H1 (cell line): ENCODE measurements at regions not wholly inside any gene's neighbourhood (a gene's known extent, or its start where the extent isn't known, plus 50 kb on each side); places are given as distances from the start of the nearest gene placed in this dataset.

Source experiments
- CTCF ChIA-PET: fragments of 300-600 bp; sonication (Branson Sonifier 250); formaldehyde crosslinking; loops from one replicate; lab custom pipeline; 2021; ENCODE audit not compliant: partially characterized antibody; lab: Charles Lee
- POLR2A ChIA-PET: fragments of 300-600 bp; sonication (Branson Sonifier 250); formaldehyde crosslinking; loops from one replicate; lab custom pipeline; 2021; ENCODE audit warnings: inconsistent platforms; ENCODE audit not compliant: partially characterized antibody; lab: Charles Lee
- DNase-seq, 2 experiments: peaks; one replicate each; pipeline versions ENCODE4 v3.0.0 to v3.0.0-alpha.2; 2010 to 2022; ENCODE audit warnings: low spot score in 2 of 2, low read depth in 1 of 2, mixed read lengths in 1 of 2
- FAIRE-seq: peaks from 2 replicates; lab custom pipeline; 2011; peaks lifted over from hg19 to GRCh38; lab: Jason Lieb, UNC
- H2AFZ ChIP-seq: 2 replicates; pipeline ENCODE4 v1.8.1; 2012; ENCODE audit warnings: low read length, inconsistent platforms
- H2AK5ac ChIP-seq: 2 replicates; pipeline ENCODE4 v1.6.1; 2013; ENCODE audit warnings: low read depth, low read length
- H2BK120ac ChIP-seq: replicated peaks from 2 replicates; pipeline ENCODE3; 2013; ENCODE audit warnings: low read depth, low read length, inconsistent platforms
- H2BK12ac ChIP-seq: 2 replicates; pipeline ENCODE4 v1.6.1; 2013; ENCODE audit warnings: low read depth, low read length
- H2BK15ac ChIP-seq: 2 replicates; pipeline ENCODE4 v1.6.1; 2013; ENCODE audit warnings: low read length
- H2BK20ac ChIP-seq: 2 replicates; pipeline ENCODE4 v1.6.1; 2013; ENCODE audit warnings: low read length
- H2BK5ac ChIP-seq: 2 replicates; pipeline ENCODE4 v1.6.1; 2013; ENCODE audit warnings: low read depth, low read length
- H3K14ac ChIP-seq: 2 replicates; pipeline ENCODE4 v1.6.1; 2013; ENCODE audit warnings: inconsistent platforms; ENCODE audit not compliant: insufficient read length
- H3K18ac ChIP-seq: 2 replicates; pipeline ENCODE4 v1.6.1; 2013; ENCODE audit warnings: low read length; ENCODE audit errors: extremely low read depth
- H3K23ac ChIP-seq: 2 replicates; pipeline ENCODE4 v1.6.1; 2013; ENCODE audit warnings: inconsistent platforms; ENCODE audit not compliant: insufficient read length
- H3K23me2 ChIP-seq: 2 replicates; pipeline ENCODE4 v1.6.1; 2013; ENCODE audit warnings: low read depth, low read length
- H3K27ac ChIP-seq: 2 replicates; pipeline ENCODE4 v1.6.1; 2011; ENCODE audit warnings: low read depth, low read length, inconsistent platforms
- H3K27me3 ChIP-seq, 4 experiments: replicated peaks in 1 of 4; 1 replicate in 1 of 4; 2 replicates in 3 of 4; pipeline versions ENCODE4 v1.6.1 to v1.8.1; 2011 to 2013; ENCODE audit warnings: low read length in 3 of 4, mild to moderate bottlenecking in 3 of 4, inconsistent platforms in 2 of 4, mixed read lengths in 2 of 4, moderate library complexity in 1 of 4; ENCODE audit not compliant: control insufficient read depth in 3 of 4, insufficient read depth in 3 of 4; ENCODE audit errors: extremely low read depth in 1 of 4
- H3K36me3 ChIP-seq, 4 experiments: 2 replicates each; pipeline versions ENCODE4 v1.6.1 to v1.8.1; 2011 to 2013; ENCODE audit warnings: mild to moderate bottlenecking in 4 of 4, low read length in 3 of 4, moderate library complexity in 2 of 4, control low read depth in 1 of 4, inconsistent platforms in 1 of 4; ENCODE audit not compliant: insufficient read depth in 4 of 4, control insufficient read depth in 2 of 4
- H3K4ac ChIP-seq: replicated peaks from 2 replicates; pipeline ENCODE3; 2013; ENCODE audit warnings: low read length, low read depth, mixed read lengths, inconsistent platforms; ENCODE audit not compliant: insufficient read length
- H3K4me1 ChIP-seq, 4 experiments: replicated peaks in 1 of 4; 1 replicate in 1 of 4; 2 replicates in 3 of 4; pipeline versions ENCODE4 v1.6.1 to v1.8.1; 2011 to 2013; ENCODE audit warnings: low read length in 3 of 4, inconsistent platforms in 2 of 4, mixed read lengths in 1 of 4; ENCODE audit not compliant: insufficient read depth in 4 of 4, control insufficient read depth in 3 of 4
- H3K4me2 ChIP-seq, 2 experiments: 2 replicates each; pipeline versions ENCODE4 v1.6.1 to v1.8.1; 2011 to 2013; ENCODE audit warnings: low read depth in 2 of 2, low read length in 2 of 2, control low read depth in 1 of 2, inconsistent platforms in 1 of 2, mild to moderate bottlenecking in 1 of 2; ENCODE audit not compliant: insufficient read depth in 1 of 2
- H3K4me3 ChIP-seq, 4 experiments: fragments of 200-600, 300-600 bp in 1 of 4; sonication (generic), shearing (Covaris generic), sonication (Bioruptor Twin) in 1 of 4; 2 replicates each; pipeline versions ENCODE4 v1.5.1 to v1.8.1; 2011 to 2016; ENCODE audit warnings: low read length in 4 of 4, low read depth in 3 of 4, control low read depth in 2 of 4, inconsistent platforms in 2 of 4, mild to moderate bottlenecking in 2 of 4, mixed read lengths in 1 of 4, moderate library complexity in 1 of 4; ENCODE audit not compliant: insufficient read depth in 2 of 4; ENCODE audit errors: extremely low read depth in 1 of 4
- H3K56ac ChIP-seq: replicated peaks from 2 replicates; pipeline ENCODE3; 2013; ENCODE audit warnings: low read depth, mild to moderate bottlenecking, mixed read lengths, low read length, inconsistent platforms; ENCODE audit not compliant: insufficient read length
- H3K79me1 ChIP-seq: 2 replicates; pipeline ENCODE4 v1.6.1; 2013; ENCODE audit warnings: low read depth, low read length, control low read depth
- H3K79me2 ChIP-seq, 2 experiments: 2 replicates each; pipeline versions ENCODE4 v1.6.1 to v1.8.1; 2012 to 2013; ENCODE audit warnings: low read length in 2 of 2, mild to moderate bottlenecking in 2 of 2, inconsistent platforms in 1 of 2; ENCODE audit not compliant: insufficient read depth in 2 of 2, control insufficient read depth in 1 of 2
- H3K9ac ChIP-seq, 4 experiments: replicated peaks in 1 of 4; 1 replicate in 1 of 4; 2 replicates in 3 of 4; pipeline versions ENCODE4 v1.6.1 to v1.8.1; 2011 to 2013; ENCODE audit warnings: low read depth in 3 of 4, low read length in 3 of 4, control low read depth in 2 of 4, mild to moderate bottlenecking in 2 of 4, moderate library complexity in 2 of 4, inconsistent platforms in 1 of 4; ENCODE audit errors: extremely low read depth in 1 of 4
- H3K9me3 ChIP-seq, 2 experiments: 2 replicates each; pipeline versions ENCODE4 v1.6.1 to v1.8.1; 2012 to 2013; ENCODE audit warnings: mild to moderate bottlenecking in 2 of 2, moderate library complexity in 2 of 2, control low read depth in 1 of 2, inconsistent platforms in 1 of 2, low read depth in 1 of 2, low read length in 1 of 2, mixed read lengths in 1 of 2; ENCODE audit not compliant: insufficient read depth in 2 of 2
- H4K20me1 ChIP-seq, 2 experiments: replicated peaks in 1 of 2; 2 replicates each; pipeline versions ENCODE3 to v1.8.1; 2011 to 2013; ENCODE audit warnings: inconsistent platforms in 2 of 2, low read length in 2 of 2, mild to moderate bottlenecking in 1 of 2; ENCODE audit not compliant: insufficient read depth in 2 of 2, control insufficient read depth in 1 of 2
- H4K5ac ChIP-seq: 2 replicates; pipeline ENCODE4 v1.6.1; 2013; ENCODE audit warnings: low read length, low read depth, mixed read lengths, inconsistent platforms; ENCODE audit not compliant: insufficient read length
- H4K8ac ChIP-seq: 2 replicates; pipeline ENCODE4 v1.8.0; 2013; ENCODE audit warnings: mild to moderate bottlenecking, moderate library complexity, low read length, inconsistent platforms; ENCODE audit not compliant: insufficient read depth; ENCODE audit errors: extremely low read depth
- H4K91ac ChIP-seq: replicated peaks from 2 replicates; pipeline ENCODE3; 2013; ENCODE audit warnings: low read length, mixed read lengths, inconsistent platforms; ENCODE audit not compliant: insufficient read length
- ATF3 ChIP-seq: IDR thresholded peaks from 2 replicates; pipeline ENCODE4 v1.6.1; 2011; ENCODE audit warnings: low read depth, mild to moderate bottlenecking, low read length; ENCODE audit not compliant: insufficient read depth
- BRCA1 ChIP-seq: IDR thresholded peaks from 2 replicates; pipeline ENCODE4 v1.6.1; 2012; ENCODE audit warnings: low read depth, low read length, improper control_type of control experiment
- CBX8 ChIP-seq: fragments of 300-800, 300-1000 bp; sonication (generic); IDR thresholded peaks from 2 replicates; pipeline ENCODE4 v1.7.1; 2016; ENCODE audit warnings: low read depth, low read length, borderline replicate concordance
- CTBP2 ChIP-seq: IDR thresholded peaks from 2 replicates; pipeline ENCODE4 v1.7.0; 2011; ENCODE audit warnings: borderline replicate concordance, mild to moderate bottlenecking, moderate library complexity, mixed read lengths, low read length; ENCODE audit not compliant: insufficient read depth, insufficient read length
- EGR1 ChIP-seq: IDR thresholded peaks from 2 replicates; pipeline ENCODE4 v1.6.1; 2011; ENCODE audit warnings: low read depth, low read length, borderline replicate concordance
- EZH2 ChIP-seq: fragments of 200-600 bp; sonication (generic); IDR thresholded peaks from 2 replicates; pipeline ENCODE4 v1.7.1; 2012; ENCODE audit warnings: low read depth, mild to moderate bottlenecking, moderate library complexity, low read length, inconsistent platforms; ENCODE audit not compliant: severe bottlenecking
- KDM5A ChIP-seq: fragments of 200-600 bp; IDR thresholded peaks from 2 replicates; pipeline ENCODE4 v1.7.1; 2012; ENCODE audit warnings: mild to moderate bottlenecking, low read length, inconsistent platforms, mixed read lengths
- PHF8 ChIP-seq: fragments of 200-600 bp; sonication (generic); conservative IDR thresholded peaks from 2 replicates; pipeline ENCODE4 v1.7.1; 2012; ENCODE audit warnings: low read depth, mild to moderate bottlenecking, inconsistent platforms, low read length, moderate library complexity
- POLR2AphosphoS5 ChIP-seq: IDR thresholded peaks from 2 replicates; pipeline ENCODE4 v1.6.1; 2011; ENCODE audit warnings: low read depth, low read length
- POU5F1 ChIP-seq: IDR thresholded peaks from 2 replicates; pipeline ENCODE4 v1.6.1; 2011; ENCODE audit warnings: low read depth, mild to moderate bottlenecking, low read length, moderate library complexity
- SIRT6 ChIP-seq: IDR thresholded peaks from one replicate; pipeline ENCODE4 v1.7.1; 2012; ENCODE audit warnings: low read length, inconsistent platforms
- SP4 ChIP-seq: IDR thresholded peaks from 2 replicates; pipeline ENCODE4 v1.6.1; 2012; ENCODE audit warnings: low read length, inconsistent platforms
- SRF ChIP-seq: IDR thresholded peaks from 2 replicates; pipeline ENCODE4 v1.6.1; 2011; ENCODE audit warnings: mild to moderate bottlenecking, low read depth, low read length, moderate library complexity
- WGBS, 2 experiments: shearing (Covaris generic) in 1 of 2; methylation state at CpG; one replicate each; pipeline versions ENCODE4 v1.1.6 to v1.1.7; 2013 to 2015; ENCODE audit warnings: low lambda C conversion rate in 2 of 2, mixed read lengths in 2 of 2, inconsistent platforms in 1 of 2, low coverage in 1 of 2, missing lambda C conversion rate in 1 of 2; ENCODE audit not compliant: insufficient replicate concordance in 2 of 2, insufficient coverage in 1 of 2, insufficient read length in 1 of 2; ENCODE audit errors: extremely low coverage in 1 of 2, missing lambda C conversion rate in 1 of 2; 5-methylcytosine and 5-hydroxymethylcytosine counted together

GRCh38 chr2:217691920-217692666 is 310.7 kb downstream of the TNS1 start:
- Histone ChIP-seq H2BK15ac (no peak overlapping the region), H3K79me1 (no peaks in the 10 kb centered on the region), H4K8ac (no peak overlapping the region), H3K9ac (no peak overlapping the region), H3K23me2 (no peaks in the 10 kb centered on the region; the same call in 1 of the 2 replicates), H3K23ac (no peak overlapping the region), H2BK20ac (no peak overlapping the region), H2AFZ (no peak overlapping the region), H3K56ac (no peak overlapping the region), H4K5ac (no peak overlapping the region), H3K27ac (no peak overlapping the region), H3K4me2 (no peak overlapping the region), H3K4me1 (no peaks in the 10 kb centered on the region), H3K27me3 (no peaks in the 10 kb centered on the region; a peak in 1 of 7 replicates), H3K4ac (no peak overlapping the region), H2BK120ac (no peak overlapping the region), H2AK5ac (no peak overlapping the region), H4K20me1 (no peaks in the 10 kb centered on the region), H3K14ac (no peak overlapping the region), H3K79me2 (no peaks in the 10 kb centered on the region), H3K18ac (no peak overlapping the region), H3K36me3 (no peaks in the 10 kb centered on the region), H3K9me3 (no peaks in the 10 kb centered on the region; a peak in 1 of 4 replicates), H2BK5ac (no peak overlapping the region), H3K4me3 (no peak overlapping the region), H4K91ac (no peak overlapping the region), H2BK12ac (no peak overlapping the region)
- CTCF ChIA-PET: interaction anchor here (0.6 to 1.1 kb wide), 2 partner anchors 17 to 41 kb away, joined by 3 to 5 read pairs; no protein-coding TSS in a partner anchor
- POLR2A ChIA-PET: no interaction called here
- no peak for FAIRE-seq
- WGBS, 2 experiments: 91% methylated on average over 7 of the region's 7 CpGs; no CpG with 5 or more reads in 1 of the 2 experiments
- DNase-seq: no peak
- TF ChIP-seq CBX8: no peak
- TF ChIP-seq POLR2AphosphoS5: no peak
- no peak for TF ChIP-seq SP4
- no peak for TF ChIP-seq SRF
- no peak for TF ChIP-seq POU5F1
- TF ChIP-seq BRCA1: no peak
- TF ChIP-seq ATF3: no peak
- no peak for TF ChIP-seq PHF8
- TF ChIP-seq EGR1: no peak
- no peak for TF ChIP-seq CTBP2
- TF ChIP-seq EZH2: no peak
- TF ChIP-seq KDM5A: no peak
- TF ChIP-seq SIRT6: no peak
